Prostate gland (tissue), 2 donors: ENCODE measurements at regions not wholly inside any gene's neighbourhood (a gene's known extent, or its start where the extent isn't known, plus 50 kb on each side); places are given as distances from the start of the nearest gene placed in this dataset.

Experiments used
- DNase-seq: peaks from one replicate; pipeline ENCODE4 v3.0.0-alpha.2; 2019; ENCODE audit warnings: low spot score
- H3K27ac ChIP-seq, 2 donors: fragments of 200-600 bp; sonication (generic); 2 replicates each; pipeline ENCODE4 v1.5.1; 2017 to 2019
- H3K27me3 ChIP-seq: fragments of 200-600 bp; sonication (generic); replicated peaks from 2 replicates; pipeline ENCODE4 v1.5.1; 2019; ENCODE audit not compliant: insufficient read depth
- H3K36me3 ChIP-seq, 2 donors: fragments of 200-600 bp; sonication (generic); 1 replicate in 1 of 2; 2 replicates in 1 of 2; pipeline versions ENCODE4 v1.5.1 to v1.8.1; 2017 to 2019
- H3K4me1 ChIP-seq: fragments of 200-600 bp; sonication (generic); replicated peaks from 2 replicates; pipeline ENCODE4 v1.5.1; 2019
- H3K4me3 ChIP-seq, 2 donors: fragments of 200-600 bp; sonication (generic); 2 replicates each; pipeline ENCODE4 v1.5.1; 2017 to 2019
- H3K9me3 ChIP-seq: fragments of 200-600 bp; sonication (generic); 2 replicates; pipeline ENCODE4 v1.5.1; 2017
- CTCF ChIP-seq, 4 experiments: fragments of 200-600 bp in 2 of 4; fragments of 450-650 bp in 2 of 4; sonication (generic) in 2 of 4; IDR thresholded peaks; 1 replicate in 3 of 4; 2 replicates in 1 of 4; pipeline ENCODE4 v1.5.1; 2016 to 2019; ENCODE audit warnings: antibody characterized with exemption in 4 of 4, mild to moderate bottlenecking in 2 of 4, moderate library complexity in 2 of 4
- POLR2A ChIP-seq: fragments of 450-650 bp; IDR thresholded peaks from one replicate; pipeline ENCODE4 v1.6.1; 2016; ENCODE audit warnings: antibody characterized with exemption, mild to moderate bottlenecking
- POLR2AphosphoS5 ChIP-seq: sonication (generic); formaldehyde crosslinking; IDR thresholded peaks from one replicate; pipeline ENCODE4 v1.6.1; 2017; ENCODE audit warnings: antibody characterized with exemption
- WGBS: methylation state at CpG from one replicate; pipeline ENCODE4 v1.1.5; 2018; 5-methylcytosine and 5-hydroxymethylcytosine counted together
- intact Hi-C: fragments of 100-400 bp; cut with DNase I; formaldehyde crosslinking; loops from one replicate; pipeline ENCODE4 v1.14.2; 2022

GRCh38 chr17:33486135-33486885 lies 193.2 kb upstream of the ASIC2 start:
- Histone ChIP-seq H3K9me3 (no peaks in the 10 kb centered on the region), H3K36me3 (no peaks in the 10 kb centered on the region), H3K27me3 (no peaks in the 10 kb centered on the region), H3K4me3 (no peak overlapping the region), H3K27ac (no peak overlapping the region), H3K4me1 (no peaks in the 10 kb centered on the region)
- TF ChIP-seq CTCF (IDR thresholded peaks at IDR 0.05) (no peak), POLR2A (no peak), POLR2AphosphoS5 (no peak)
- 43% methylated on average over 5 of the region's 5 CpGs for WGBS
- no peak for DNase-seq
- intact Hi-C loops = no loop called here

GRCh38 chr17:33487187-33487879 lies 194.2 kb upstream of the ASIC2 start:
- TF ChIP-seq POLR2AphosphoS5 (no peak), CTCF (IDR thresholded peaks at IDR 0.05) (no peak), POLR2A (no peak)
- no peak overlapping the region for H3K4me3 ChIP-seq
- H3K36me3 ChIP-seq = no peaks in the 10 kb centered on the region
- DNase-seq = no peak
- no peaks in the 10 kb centered on the region for H3K4me1 ChIP-seq
- H3K27me3 ChIP-seq = no peaks in the 10 kb centered on the region
- 73% methylated on average over 4 of the region's 4 CpGs for WGBS
- intact Hi-C loops = no loop called here
- no peak overlapping the region for H3K27ac ChIP-seq
- H3K9me3 ChIP-seq = no peaks in the 10 kb centered on the region

GRCh38 chr17:33491871-33492481 lies 198.9 kb upstream of the ASIC2 start:
- Histone ChIP-seq H3K4me3 (no peak overlapping the region), H3K4me1 (no peaks in the 10 kb centered on the region), H3K9me3 (no peaks in the 10 kb centered on the region), H3K27ac (no peak overlapping the region), H3K36me3 (no peaks in the 10 kb centered on the region), H3K27me3 (no peaks in the 10 kb centered on the region)
- TF ChIP-seq CTCF (IDR thresholded peaks at IDR 0.05) = no peak
- TF ChIP-seq POLR2A = no peak
- no peak for TF ChIP-seq POLR2AphosphoS5
- no peak for DNase-seq
- intact Hi-C loops = no loop called here
- WGBS = 87% methylated on average over 9 of the region's 9 CpGs

GRCh38 chr17:33492731-33493265 lies 199.7 kb upstream of the ASIC2 start:
- WGBS = 59% methylated on average over 3 of the region's 3 CpGs
- no peaks in the 10 kb centered on the region for H3K9me3 ChIP-seq
- no peak overlapping the region for H3K27ac ChIP-seq
- no peak for TF ChIP-seq CTCF (IDR thresholded peaks at IDR 0.05)
- no peak for TF ChIP-seq POLR2A
- TF ChIP-seq POLR2AphosphoS5 = no peak
- H3K36me3 ChIP-seq = no peaks in the 10 kb centered on the region
- no peaks in the 10 kb centered on the region for H3K4me1 ChIP-seq
- intact Hi-C loops = no loop called here
- no peaks in the 10 kb centered on the region for H3K27me3 ChIP-seq
- DNase-seq = no peak
- no peak overlapping the region for H3K4me3 ChIP-seq
